HEK293 (cell line): ENCODE measurements at regions not wholly inside any gene's neighbourhood (a gene's known extent, or its start where the extent isn't known, plus 50 kb on each side); places are given as distances from the start of the nearest gene placed in this dataset.

Source experiments
- CTCF ChIA-PET: fragments of 350-600 bp; formaldehyde crosslinking; extraction: SDS; loops from one replicate; lab custom pipeline; 2021; ENCODE audit warnings: antibody characterized with exemption; lab: Yijun Ruan, JAX
- POLR2A ChIA-PET: fragments of 300-600 bp; formaldehyde crosslinking; extraction: SDS; loops from one replicate; lab custom pipeline; 2020; ENCODE audit warnings: antibody characterized with exemption, inconsistent platforms; lab: Yijun Ruan, JAX
- H3K27ac ChIP-seq: fragments of 200-500 bp; sonication (Bioruptor generic); 2 replicates; pipeline ENCODE4 v1.5.1; 2014; ENCODE audit warnings: low read depth, low read length, control low read depth, inconsistent platforms; ENCODE audit errors: extremely low read depth
- H3K36me3 ChIP-seq, 2 experiments: fragments of 200-500 bp in 1 of 2; sonication (Bioruptor generic) in 1 of 2; 1 replicate in 1 of 2; 2 replicates in 1 of 2; pipeline ENCODE4 v1.5.1; 2014 to 2017; ENCODE audit warnings: inconsistent platforms in 2 of 2, low read length in 2 of 2; ENCODE audit not compliant: control insufficient read depth in 2 of 2, insufficient read depth in 1 of 2
- H3K4me1 ChIP-seq: fragments of 200-500 bp; sonication (Bioruptor generic); 2 replicates; pipeline ENCODE4 v1.5.1; 2014; ENCODE audit warnings: mild to moderate bottlenecking, low read length, inconsistent platforms; ENCODE audit not compliant: control insufficient read depth, insufficient read depth
- H3K4me3 ChIP-seq: 2 replicates; pipeline ENCODE4 v1.5.1; 2011; ENCODE audit warnings: low read depth, mild to moderate bottlenecking, control low read depth, low read length, moderate library complexity
- H3K9me3 ChIP-seq: fragments of 200-500 bp; sonication (Bioruptor generic); 2 replicates; pipeline ENCODE4 v1.5.1; 2014; ENCODE audit warnings: low read depth, low read length, inconsistent platforms; ENCODE audit not compliant: control insufficient read depth, insufficient read depth
- ATF2 ChIP-seq: fragments of 450-650 bp; formaldehyde crosslinking; IDR thresholded peaks from 2 replicates; pipeline ENCODE4 v1.5.1; 2016; ENCODE audit warnings: missing biosample characterization, missing genetic modification characterization, low read depth
- BCL11A ChIP-seq: fragments of 450-650 bp; formaldehyde crosslinking; IDR thresholded peaks from 2 replicates; pipeline ENCODE4 v1.5.1; 2016; ENCODE audit warnings: low read depth, missing biosample characterization, missing genetic modification characterization
- EGR2 ChIP-seq: fragments of 450-650 bp; formaldehyde crosslinking; IDR thresholded peaks from 2 replicates; pipeline ENCODE4 v1.5.1; 2016; ENCODE audit warnings: low read depth, missing biosample characterization, missing genetic modification characterization
- HOXA7 ChIP-seq: sonication (generic); formaldehyde crosslinking; IDR thresholded peaks from 2 replicates; pipeline ENCODE4 v1.8.1; 2022; ENCODE audit warnings: missing genetic modification reagents, borderline replicate concordance
- MYNN ChIP-seq: fragments of 450-650 bp; formaldehyde crosslinking; IDR thresholded peaks from 2 replicates; pipeline ENCODE4 v1.5.1; 2016; ENCODE audit warnings: missing biosample characterization, missing genetic modification characterization, borderline replicate concordance
- OSR2 ChIP-seq: fragments of 450-650 bp; formaldehyde crosslinking; IDR thresholded peaks from 2 replicates; pipeline ENCODE4 v1.5.1; 2016; ENCODE audit warnings: missing biosample characterization, missing genetic modification characterization
- SCRT2 ChIP-seq: fragments of 450-650 bp; formaldehyde crosslinking; IDR thresholded peaks from 2 replicates; pipeline ENCODE4 v1.5.1; 2016; ENCODE audit warnings: missing biosample characterization, missing genetic modification characterization
- ZFP41 ChIP-seq: fragments of 450-650 bp; formaldehyde crosslinking; IDR thresholded peaks from 2 replicates; pipeline ENCODE4 v1.5.1; 2016; ENCODE audit warnings: missing biosample characterization, missing genetic modification characterization, borderline replicate concordance
- ZIC2 ChIP-seq: fragments of 450-650 bp; formaldehyde crosslinking; IDR thresholded peaks from 2 replicates; pipeline ENCODE4 v1.5.1; 2016; ENCODE audit warnings: missing biosample characterization, missing genetic modification characterization
- ZNF114 ChIP-seq: fragments of 450-650 bp; formaldehyde crosslinking; IDR thresholded peaks from 2 replicates; pipeline ENCODE4 v1.5.0; 2017; ENCODE audit warnings: missing biosample characterization, missing genetic modification characterization
- ZNF133 ChIP-seq: fragments of 450-650 bp; formaldehyde crosslinking; IDR thresholded peaks from 2 replicates; pipeline ENCODE4 v1.5.1; 2016; ENCODE audit warnings: missing biosample characterization, missing genetic modification characterization
- ZNF148 ChIP-seq: fragments of 450-650 bp; formaldehyde crosslinking; IDR thresholded peaks from 2 replicates; pipeline ENCODE4 v1.5.0; 2017; ENCODE audit warnings: missing biosample characterization, missing genetic modification characterization, borderline replicate concordance
- ZNF266 ChIP-seq: fragments of 450-650 bp; formaldehyde crosslinking; IDR thresholded peaks from 2 replicates; pipeline ENCODE4 v1.5.1; 2016; ENCODE audit warnings: missing biosample characterization, missing genetic modification characterization, low read depth
- ZNF311 ChIP-seq: fragments of 450-650 bp; formaldehyde crosslinking; IDR thresholded peaks from 2 replicates; pipeline ENCODE4 v1.5.1; 2017; ENCODE audit warnings: missing biosample characterization, missing genetic modification characterization, borderline replicate concordance
- ZNF341 ChIP-seq: fragments of 450-650 bp; formaldehyde crosslinking; IDR thresholded peaks from 2 replicates; pipeline ENCODE4; 2016; ENCODE audit warnings: low read depth, missing biosample characterization, missing genetic modification characterization
- ZNF416 ChIP-seq: fragments of 450-650 bp; formaldehyde crosslinking; IDR thresholded peaks from 2 replicates; pipeline ENCODE4 v1.5.1; 2016; ENCODE audit warnings: missing biosample characterization, missing genetic modification characterization
- ZNF433 ChIP-seq: fragments of 450-650 bp; formaldehyde crosslinking; IDR thresholded peaks from 2 replicates; pipeline ENCODE4 v1.5.1; 2016; ENCODE audit warnings: missing biosample characterization, missing genetic modification characterization, low read depth
- ZNF449 ChIP-seq: fragments of 450-650 bp; formaldehyde crosslinking; IDR thresholded peaks from 2 replicates; pipeline ENCODE4 v1.5.1; 2017; ENCODE audit warnings: missing biosample characterization, mild to moderate bottlenecking, missing genetic modification characterization, moderate library complexity
- ZNF580 ChIP-seq: fragments of 450-650 bp; formaldehyde crosslinking; IDR thresholded peaks from 2 replicates; pipeline ENCODE4 v1.5.1; 2016; ENCODE audit warnings: missing biosample characterization, missing genetic modification characterization
- ZNF645 ChIP-seq: fragments of 450-650 bp; formaldehyde crosslinking; IDR thresholded peaks from 2 replicates; pipeline ENCODE4; 2016; ENCODE audit warnings: missing biosample characterization, missing genetic modification characterization
- ZNF654 ChIP-seq: fragments of 450-650 bp; formaldehyde crosslinking; IDR thresholded peaks from 2 replicates; pipeline ENCODE4 v1.5.1; 2016; ENCODE audit warnings: low read depth, missing biosample characterization, missing genetic modification characterization
- ZNF76 ChIP-seq: fragments of 450-650 bp; formaldehyde crosslinking; IDR thresholded peaks from 2 replicates; pipeline ENCODE4; 2016; ENCODE audit warnings: low read depth, missing biosample characterization, missing genetic modification characterization, borderline replicate concordance
- ZXDB ChIP-seq: fragments of 450-650 bp; formaldehyde crosslinking; IDR thresholded peaks from 2 replicates; pipeline ENCODE4 v1.5.1; 2016; ENCODE audit warnings: missing biosample characterization, missing genetic modification characterization

- no peak for TF ChIP-seq ZNF449 (tag by site-specific recombination)
- TF ChIP-seq ZNF433 (tag by site-specific recombination), result no peak
- no peak for TF ChIP-seq ZNF148 (tag by site-specific recombination)
- no peak for TF ChIP-seq ZNF654 (tag by site-specific recombination)
- TF ChIP-seq MYNN, result no peak
- TF ChIP-seq ZNF114 (tag by site-specific recombination), result no peak
Observed at GRCh38 chr1:229098903-229099578, 171.9 kb upstream of the RAB4A start (continued).

GRCh38 chr1:229101011-229101871 is 169.7 kb upstream of the RAB4A start:
- ChIA-PET CTCF (interaction anchor here (0.7 to 3.7 kb wide), 5 partner anchors 12 to 201 kb away, joined by 3 to 19 read pairs (median 4); no protein-coding TSS in a partner anchor), POLR2A (interaction anchor here (0.7 kb wide), 1 partner anchor 54 kb away, joined by 5 read pairs; no protein-coding TSS in a partner anchor)
- H3K27ac ChIP-seq, result no peak overlapping the region
- TF ChIP-seq ZIC2 (tag by site-specific recombination) (peak; percentile 69), ZNF266 (no peak), ZNF341 (tag by site-specific recombination) (0 out of 2 replicates have a peak, but pooled peaks have one; percentile 12), ZNF311 (tag by site-specific recombination) (no peak), EGR2 (no peak), HOXA7 (CRISPR knock-in tag) (no peak)
- H3K4me1 ChIP-seq, result no peaks in the 10 kb centered on the region
- H3K9me3 ChIP-seq, result no peaks in the 10 kb centered on the region
- H3K36me3 ChIP-seq, result no peaks in the 10 kb centered on the region
- H3K4me3 ChIP-seq, result no peak overlapping the region

GRCh38 chr1:229102741-229103391 is 168.0 kb upstream of the RAB4A start:
- H3K27ac ChIP-seq, result no peak overlapping the region
- H3K9me3 ChIP-seq, result no peaks in the 10 kb centered on the region
- no peaks in the 10 kb centered on the region for H3K4me1 ChIP-seq
- ChIA-PET POLR2A (interaction anchor here (0.6 kb wide), 1 partner anchor 322 kb away, joined by 4 read pairs; no protein-coding TSS in a partner anchor), CTCF (interaction anchor here (0.6 to 3.7 kb wide), 6 partner anchors 11 to 449 kb away, joined by 3 to 19 read pairs (median 4); no protein-coding TSS in a partner anchor)
- H3K4me3 ChIP-seq, result no peak overlapping the region
- H3K36me3 ChIP-seq, result no peaks in the 10 kb centered on the region
- no peak for TF ChIP-seq ZNF416 (tag by site-specific recombination)
- TF ChIP-seq ZNF76, result no peak
- TF ChIP-seq BCL11A (tag by site-specific recombination), result no peak
- no peak for TF ChIP-seq SCRT2
- no peak for TF ChIP-seq ZFP41 (tag by site-specific recombination)
- TF ChIP-seq ATF2 (tag by site-specific recombination), result no peak
- TF ChIP-seq OSR2, result no peak
- TF ChIP-seq ZNF580 (tag by site-specific recombination), result no peak
- TF ChIP-seq ZNF133, result no peak
- TF ChIP-seq ZNF645 (tag by site-specific recombination), result no peak
- no peak for TF ChIP-seq ZXDB (tag by site-specific recombination)
